Natural killer cell (primary cell): ENCODE measurements at regions not wholly inside any gene's neighbourhood (a gene's known extent, or its start where the extent isn't known, plus 50 kb on each side); places are given as distances from the start of the nearest gene placed in this dataset.

Source experiments
- ATAC-seq, 3 donors: fragments of 150-1000 bp in 2 of 3; fragments of 200-7000 bp in 1 of 3; cut with Tn5 transposase; 1 replicate in 1 of 3; 2 replicates in 2 of 3; pipeline ENCODE4 v1.10.0; 2021; ENCODE audit warnings: mild to moderate bottlenecking in 2 of 3, moderate library complexity in 2 of 3
- DNase-seq, 2 donors: peaks; one replicate each; pipeline versions ENCODE4 v3.0.0 to v3.0.0-alpha.2; 2013 to 2021; ENCODE audit warnings: mixed read lengths in 1 of 2
- H3K27ac ChIP-seq: one replicate; pipeline ENCODE4 v1.5.1; 2013; ENCODE audit warnings: mild to moderate bottlenecking, low read length
- H3K27me3 ChIP-seq: one replicate; pipeline ENCODE4 v1.6.1; 2013; ENCODE audit warnings: low read length; ENCODE audit not compliant: control insufficient read depth, insufficient read depth
- H3K36me3 ChIP-seq: one replicate; pipeline ENCODE4 v1.6.1; 2013; ENCODE audit warnings: low read length; ENCODE audit not compliant: control insufficient read depth, insufficient read depth
- H3K4me1 ChIP-seq: one replicate; pipeline ENCODE4 v1.6.1; 2013; ENCODE audit warnings: low read length; ENCODE audit not compliant: control insufficient read depth, insufficient read depth
- H3K4me3 ChIP-seq: one replicate; pipeline ENCODE4 v1.5.1; 2013; ENCODE audit warnings: low read length
- H3K9me3 ChIP-seq: one replicate; pipeline ENCODE4 v1.6.1; 2013; ENCODE audit warnings: low read length; ENCODE audit not compliant: control insufficient read depth, insufficient read depth
- H3K27ac Mint-ChIP-seq, 2 donors: one replicate each; pipeline ENCODE4 v1.8.0; 2022; ENCODE audit warnings: mild to moderate bottlenecking in 2 of 2, mixed read lengths in 2 of 2, moderate library complexity in 1 of 2
- H3K27me3 Mint-ChIP-seq, 2 donors: one replicate each; pipeline ENCODE4 v1.8.0; 2022; ENCODE audit warnings: low read depth in 2 of 2, mixed read lengths in 2 of 2
- H3K36me3 Mint-ChIP-seq: one replicate; pipeline ENCODE4 v1.8.0; 2022; ENCODE audit warnings: mixed read lengths
- H3K4me1 Mint-ChIP-seq, 2 donors: one replicate each; pipeline ENCODE4 v1.8.0; 2022; ENCODE audit warnings: mixed read lengths in 2 of 2
- H3K4me3 Mint-ChIP-seq: one replicate; pipeline ENCODE4 v1.8.0; 2022; ENCODE audit warnings: mild to moderate bottlenecking, moderate library complexity, mixed read lengths
- H3K9me3 Mint-ChIP-seq, 2 donors: one replicate each; pipeline ENCODE4 v1.8.0; 2022; ENCODE audit warnings: mixed read lengths in 2 of 2
- CTCF ChIP-seq: fragments of 200-600 bp; IDR thresholded peaks from one replicate; pipeline ENCODE4 v1.8.0; 2022; ENCODE audit warnings: antibody characterized with exemption
- WGBS: methylation state at CpG from one replicate; pipeline ENCODE4 v1.1.7; 2013; ENCODE audit warnings: missing lambda C conversion rate; ENCODE audit not compliant: insufficient coverage; 5-methylcytosine and 5-hydroxymethylcytosine counted together
- intact Hi-C: fragments of 100-400 bp; cut with micrococcal nuclease; formaldehyde crosslinking; loops from one replicate; pipeline ENCODE4 v1.14.2; 2022

GRCh38 chr6:54681987-54682386, 164.6 kb upstream of the FAM83B start:
- H3K36me3 Mint-ChIP-seq = no peaks in the 10 kb centered on the region
- intact Hi-C loops = no loop called here
- H3K27me3 ChIP-seq = no peaks in the 10 kb centered on the region
- H3K27ac Mint-ChIP-seq = no peak overlapping the region
- no peak overlapping the region for H3K4me3 Mint-ChIP-seq
- H3K36me3 ChIP-seq = no peaks in the 10 kb centered on the region
- H3K4me1 Mint-ChIP-seq = no peaks in the 10 kb centered on the region
- TF ChIP-seq CTCF = no peak
- 88% methylated on average over 3 of the region's 4 CpGs for WGBS
- H3K27ac ChIP-seq = no peak overlapping the region
- no peaks in the 10 kb centered on the region for H3K4me1 ChIP-seq
- DNase-seq (no peak), ATAC-seq (no peak)
- no peaks in the 10 kb centered on the region for H3K9me3 ChIP-seq
- peaks cover 0 to 4% of the 10 kb centered on the region in 2 donors for H3K9me3 Mint-ChIP-seq
- H3K4me3 ChIP-seq = no peak overlapping the region
- no peaks in the 10 kb centered on the region for H3K27me3 Mint-ChIP-seq

- intact Hi-C loops = no loop called here
- Histone ChIP-seq H3K27ac (no peak overlapping the region), H3K27me3 (no peaks in the 10 kb centered on the region), H3K9me3 (no peaks in the 10 kb centered on the region), H3K4me3 (no peak overlapping the region), H3K4me1 (no peaks in the 10 kb centered on the region), H3K36me3 (no peaks in the 10 kb centered on the region)
- Mint-ChIP-seq H3K27me3 (peaks cover 0 to 3% of the 10 kb centered on the region in 2 donors), H3K9me3 (peaks cover 0 to 4% of the 10 kb centered on the region in 2 donors), H3K27ac (no peak overlapping the region), H3K4me3 (no peak overlapping the region), H3K4me1 (no peaks in the 10 kb centered on the region), H3K36me3 (no peaks in the 10 kb centered on the region)
- DNase-seq = no peak
- no peak for ATAC-seq
- no peak for TF ChIP-seq CTCF
- WGBS = 90% methylated on average over 1 of the region's 2 CpGs
Observed at GRCh38 chr6:54689620-54690019, 157.0 kb upstream of the FAM83B start.

- H3K36me3 Mint-ChIP-seq = no peaks in the 10 kb centered on the region
- Histone ChIP-seq H3K36me3 (no peaks in the 10 kb centered on the region), H3K27ac (no peak overlapping the region), H3K4me1 (no peaks in the 10 kb centered on the region), H3K9me3 (no peaks in the 10 kb centered on the region), H3K4me3 (no peak overlapping the region), H3K27me3 (no peaks in the 10 kb centered on the region)
- no peak overlapping the region for H3K4me3 Mint-ChIP-seq
- 100% methylated on average over 1 of the region's 5 CpGs for WGBS
- DNase-seq = no peak
- TF ChIP-seq CTCF = no peak
- peaks cover 0 to 4% of the 10 kb centered on the region in 2 donors for H3K9me3 Mint-ChIP-seq
- H3K27ac Mint-ChIP-seq = no peak overlapping the region
- H3K4me1 Mint-ChIP-seq = no peaks in the 10 kb centered on the region
- ATAC-seq = no peak
- peaks cover 0 to 3% of the 10 kb centered on the region in 2 donors for H3K27me3 Mint-ChIP-seq
- intact Hi-C loops = no loop called here
Observed at GRCh38 chr6:54690596-54690995, 156.0 kb upstream of the FAM83B start.

GRCh38 chr6:54694928-54695532, 151.5 kb upstream of the FAM83B start:
- Histone ChIP-seq H3K36me3 (no peaks in the 10 kb centered on the region), H3K4me3 (no peak overlapping the region), H3K9me3 (no peaks in the 10 kb centered on the region), H3K4me1 (no peaks in the 10 kb centered on the region), H3K27ac (no peak overlapping the region), H3K27me3 (no peaks in the 10 kb centered on the region)
- Mint-ChIP-seq H3K36me3 (no peaks in the 10 kb centered on the region), H3K27me3 (peaks cover 0 to 3% of the 10 kb centered on the region in 2 donors), H3K4me1 (no peaks in the 10 kb centered on the region), H3K27ac (no peak overlapping the region), H3K4me3 (no peak overlapping the region), H3K9me3 (peaks cover 0 to 4% of the 10 kb centered on the region in 2 donors)
- WGBS = 100% methylated on average over 1 of the region's 3 CpGs
- DNase-seq = no peak
- no peak for ATAC-seq
- no peak for TF ChIP-seq CTCF
- intact Hi-C loops = no loop called here
